Gastrocnemius medialis (tissue), 4 donors: ENCODE measurements at regions not wholly inside any gene's neighbourhood (a gene's known extent, or its start where the extent isn't known, plus 50 kb on each side); places are given as distances from the start of the nearest gene placed in this dataset.
"Not testable (repeated sequence)": the region's sequence is repeated elsewhere in the genome, so short reads cannot be mapped to it uniquely, and the experiment has no call there.

ENCODE experiments used
- CTCF ChIP-seq, 5 experiments: fragments of 450-650 bp in 3 of 5; fragments of 200-600 bp in 2 of 5; sonication (generic) in 2 of 5; IDR thresholded peaks in 4 of 5; conservative IDR thresholded peaks in 1 of 5; 1 replicate in 4 of 5; 2 replicates in 1 of 5; pipeline ENCODE4 v1.5.1; 2016 to 2019; ENCODE audit warnings: antibody characterized with exemption in 5 of 5, mild to moderate bottlenecking in 3 of 5, moderate library complexity in 3 of 5
- POLR2A ChIP-seq, 2 donors: fragments of 450-650 bp; IDR thresholded peaks; one replicate each; pipeline ENCODE4 v1.6.1; 2017; ENCODE audit warnings: antibody characterized with exemption in 2 of 2, mild to moderate bottlenecking in 2 of 2, moderate library complexity in 2 of 2

- TF ChIP-seq POLR2A (IDR thresholded peaks at IDR 0.05); CTCF (IDR thresholded peaks at IDR 0.05 in 4 of 5, conservative IDR thresholded peaks at IDR 0.05 in 1 of 5): not testable (repeated sequence)
These were observed 151.9 kb downstream of the SPATA31A6 start for GRCh38 chr9:42335342-42335741.
